Trophoblast cell (in vitro differentiated cells and primary cell): ENCODE measurements at regions not wholly inside any gene's neighbourhood (a gene's known extent, or its start where the extent isn't known, plus 50 kb on each side); places are given as distances from the start of the nearest gene placed in this dataset.

Experiments
- DNase-seq, 2 donors: peaks; one replicate each; pipeline ENCODE4 v3.0.0-alpha.2; 2016
- H2AFZ ChIP-seq: 2 replicates; pipeline ENCODE4 v1.6.1; 2013; ENCODE audit warnings: low read length, moderate library complexity, mild to moderate bottlenecking; ENCODE audit not compliant: insufficient read depth, poor library complexity
- H2AK5ac ChIP-seq: 2 replicates; pipeline ENCODE4 v1.6.1; 2013; ENCODE audit warnings: mild to moderate bottlenecking, low read length
- H2BK120ac ChIP-seq: 2 replicates; pipeline ENCODE4 v1.6.1; 2013; ENCODE audit warnings: low read length, mild to moderate bottlenecking, moderate library complexity; ENCODE audit not compliant: insufficient read depth, poor library complexity
- H2BK12ac ChIP-seq: 2 replicates; pipeline ENCODE4 v1.6.1; 2013; ENCODE audit warnings: mild to moderate bottlenecking, low read length, moderate library complexity
- H2BK5ac ChIP-seq: 2 replicates; pipeline ENCODE4 v1.6.1; 2013; ENCODE audit warnings: low read length, low read depth, moderate library complexity, mild to moderate bottlenecking; ENCODE audit not compliant: poor library complexity
- H3K14ac ChIP-seq: 2 replicates; pipeline ENCODE4 v1.6.1; 2013; ENCODE audit warnings: mild to moderate bottlenecking, low read length
- H3K18ac ChIP-seq: 2 replicates; pipeline ENCODE4 v1.6.1; 2013; ENCODE audit warnings: mild to moderate bottlenecking, low read length
- H3K23ac ChIP-seq: 2 replicates; pipeline ENCODE4 v1.6.1; 2013; ENCODE audit warnings: low read length
- H3K27ac ChIP-seq: 2 replicates; pipeline ENCODE4 v1.5.1; 2013; ENCODE audit warnings: low read depth, mild to moderate bottlenecking, inconsistent platforms, low read length, moderate library complexity
- H3K27me3 ChIP-seq: 2 replicates; pipeline ENCODE4 v1.6.1; 2013; ENCODE audit warnings: inconsistent platforms, mild to moderate bottlenecking, low read length, moderate library complexity; ENCODE audit not compliant: insufficient read depth
- H3K36me3 ChIP-seq, 2 experiments: 1 replicate in 1 of 2; 2 replicates in 1 of 2; pipeline ENCODE4 v1.6.1; 2013; ENCODE audit warnings: low read length in 2 of 2, mild to moderate bottlenecking in 2 of 2, moderate library complexity in 1 of 2; ENCODE audit not compliant: insufficient read depth in 2 of 2, control insufficient read depth in 1 of 2
- H3K4ac ChIP-seq: 2 replicates; pipeline ENCODE4 v1.6.1; 2013; ENCODE audit warnings: low read depth, mild to moderate bottlenecking, low read length, moderate library complexity
- H3K4me1 ChIP-seq, 2 experiments: 1 replicate in 1 of 2; 2 replicates in 1 of 2; pipeline ENCODE4 v1.6.1; 2013; ENCODE audit warnings: low read length in 2 of 2, mild to moderate bottlenecking in 2 of 2, moderate library complexity in 1 of 2; ENCODE audit not compliant: insufficient read depth in 2 of 2, control insufficient read depth in 1 of 2
- H3K4me2 ChIP-seq: 2 replicates; pipeline ENCODE4 v1.6.1; 2013; ENCODE audit warnings: inconsistent platforms, mild to moderate bottlenecking, low read length, moderate library complexity
- H3K4me3 ChIP-seq: 2 replicates; pipeline ENCODE4 v1.5.1; 2013; ENCODE audit warnings: mild to moderate bottlenecking, low read depth, low read length, inconsistent platforms
- H3K79me1 ChIP-seq: one replicate; pipeline ENCODE4 v1.6.1; 2013; ENCODE audit warnings: low read length
- H3K79me2 ChIP-seq: 2 replicates; pipeline ENCODE4 v1.6.1; 2013; ENCODE audit warnings: low read length, mild to moderate bottlenecking; ENCODE audit not compliant: control insufficient read depth, insufficient read depth, poor library complexity
- H3K9ac ChIP-seq: 2 replicates; pipeline ENCODE4 v1.6.1; 2013; ENCODE audit warnings: mild to moderate bottlenecking, low read length
- H3K9me3 ChIP-seq: 2 replicates; pipeline ENCODE4 v1.6.1; 2013; ENCODE audit warnings: low read depth, mild to moderate bottlenecking, control low read depth, inconsistent platforms, low read length; ENCODE audit not compliant: insufficient read depth
- H4K12ac ChIP-seq: 2 replicates; pipeline ENCODE4 v1.6.1; 2013; ENCODE audit warnings: low read depth, mild to moderate bottlenecking, low read length, moderate library complexity
- H4K8ac ChIP-seq: 2 replicates; pipeline ENCODE4 v1.6.1; 2013; ENCODE audit warnings: low read depth, mild to moderate bottlenecking, low read length, moderate library complexity
- H4K91ac ChIP-seq: one replicate; pipeline ENCODE4 v1.6.1; 2013; ENCODE audit warnings: low read depth, mild to moderate bottlenecking, low read length, moderate library complexity
- WGBS: extraction: QIAGEN DNeasy Blood & Tissue Kit; methylation state at CpG from one replicate; pipeline ENCODE4 v1.1.7; 2013; ENCODE audit warnings: missing lambda C conversion rate; ENCODE audit not compliant: insufficient read length, insufficient coverage; ENCODE audit errors: extremely low coverage; 5-methylcytosine and 5-hydroxymethylcytosine counted together

DNA sequence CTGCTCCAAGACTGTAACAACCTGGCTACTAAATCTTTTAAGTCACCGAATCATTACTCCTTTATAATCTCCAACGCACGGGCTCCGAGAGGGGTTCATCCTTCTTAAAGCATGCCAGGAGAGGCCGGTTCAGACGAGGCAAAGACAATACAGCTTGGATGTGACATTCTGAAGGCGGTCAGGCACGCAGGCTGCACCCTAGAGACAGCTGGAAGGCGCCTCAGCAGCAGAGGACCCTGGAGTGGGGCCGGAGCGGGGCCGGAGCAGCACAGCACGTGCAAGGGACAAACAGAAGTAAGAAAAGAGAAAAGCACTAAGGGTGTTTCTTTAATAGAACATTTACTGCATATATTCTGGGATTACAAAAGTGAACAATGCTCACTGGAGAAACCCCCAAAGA is 97.8 kb upstream of the PPP2R2D start:
- no peak overlapping the region for H3K4ac ChIP-seq
- no peak overlapping the region for H3K23ac ChIP-seq
- H3K4me3 ChIP-seq, result no peak overlapping the region
- H2AFZ ChIP-seq, result no peak overlapping the region
- no peak overlapping the region for H2BK5ac ChIP-seq
- H4K91ac ChIP-seq, result no peak overlapping the region
- no peak for DNase-seq
- no peak overlapping the region for H3K14ac ChIP-seq
- no peak overlapping the region for H3K4me2 ChIP-seq
- no CpG with 5 or more reads among the region's 13 CpGs for WGBS
- H3K36me3 ChIP-seq, result no peaks in the 10 kb centered on the region
- no peak overlapping the region for H2BK12ac ChIP-seq
- H3K79me2 ChIP-seq, result peaks cover 3% of the 10 kb centered on the region
- H3K27me3 ChIP-seq, result peaks cover 2% of the 10 kb centered on the region
- no peak overlapping the region for H3K9ac ChIP-seq
- H4K8ac ChIP-seq, result no peak overlapping the region
- no peak overlapping the region for H2BK120ac ChIP-seq
- no peak overlapping the region for H2AK5ac ChIP-seq
- H3K18ac ChIP-seq, result no peak overlapping the region
- H3K79me1 ChIP-seq, result no peaks in the 10 kb centered on the region
- no peak overlapping the region for H4K12ac ChIP-seq
- peaks cover 7% of the 10 kb centered on the region for H3K9me3 ChIP-seq
- peaks cover 0 to 4% of the 10 kb centered on the region in 2 experiments for H3K4me1 ChIP-seq
- no peak overlapping the region for H3K27ac ChIP-seq

GRCh38 chr10:131803860-131804425 is 96.9 kb upstream of the PPP2R2D start:
- Histone ChIP-seq H2BK12ac (no peak overlapping the region), H2BK5ac (no peak overlapping the region), H4K8ac (no peak overlapping the region), H3K23ac (no peak overlapping the region), H3K79me1 (no peaks in the 10 kb centered on the region), H3K9ac (no peak overlapping the region), H3K4ac (no peak overlapping the region), H3K4me2 (no peak overlapping the region), H3K18ac (no peak overlapping the region), H4K91ac (no peak overlapping the region), H2BK120ac (no peak overlapping the region), H3K36me3 (no peaks in the 10 kb centered on the region), H2AFZ (no peak overlapping the region), H3K14ac (no peak overlapping the region), H3K27me3 (peaks cover 2% of the 10 kb centered on the region), H3K4me1 (peaks cover 0 to 4% of the 10 kb centered on the region in 2 experiments), H2AK5ac (no peak overlapping the region), H3K9me3 (peaks cover 7% of the 10 kb centered on the region), H3K4me3 (no peak overlapping the region), H3K79me2 (peaks cover 3% of the 10 kb centered on the region), H3K27ac (no peak overlapping the region), H4K12ac (no peak overlapping the region)
- DNase-seq, result no peak
- WGBS, result no CpG with 5 or more reads among the region's 9 CpGs

- Histone ChIP-seq H2BK12ac (no peak overlapping the region), H2AK5ac (no peak overlapping the region), H4K8ac (no peak overlapping the region), H3K14ac (no peak overlapping the region), H3K36me3 (no peaks in the 10 kb centered on the region), H3K79me1 (no peaks in the 10 kb centered on the region), H3K4ac (no peak overlapping the region), H3K27ac (no peak overlapping the region), H4K12ac (no peak overlapping the region), H2BK120ac (no peak overlapping the region), H3K9me3 (peaks cover 5% of the 10 kb centered on the region), H3K4me2 (no peak overlapping the region), H3K79me2 (peaks cover 3% of the 10 kb centered on the region), H3K4me3 (no peak overlapping the region), H3K9ac (no peak overlapping the region), H3K27me3 (peaks cover under 1% of the 10 kb centered on the region), H4K91ac (no peak overlapping the region), H3K18ac (no peak overlapping the region), H3K23ac (no peak overlapping the region), H3K4me1 (peaks cover 0 to 4% of the 10 kb centered on the region in 2 experiments), H2BK5ac (no peak overlapping the region), H2AFZ (no peak overlapping the region)
- DNase-seq, result no peak
- 100% methylated on average over 2 of the region's 20 CpGs for WGBS
Observed at GRCh38 chr10:131804551-131805295, 96.1 kb upstream of the PPP2R2D start.

- H3K36me3 ChIP-seq, result no peaks in the 10 kb centered on the region
- no peak overlapping the region for H2BK12ac ChIP-seq
- WGBS, result no CpG with 5 or more reads among the region's 4 CpGs
- peaks cover 3% of the 10 kb centered on the region for H3K79me2 ChIP-seq
- no peak overlapping the region for H3K4ac ChIP-seq
- H3K18ac ChIP-seq, result no peak overlapping the region
- H4K12ac ChIP-seq, result no peak overlapping the region
- H3K4me1 ChIP-seq, result peaks cover 0 to 4% of the 10 kb centered on the region in 2 experiments
- no peak overlapping the region for H2BK5ac ChIP-seq
- no peak overlapping the region for H3K4me2 ChIP-seq
- no peak overlapping the region for H2AK5ac ChIP-seq
- no peak overlapping the region for H2AFZ ChIP-seq
- no peak for DNase-seq
- no peak overlapping the region for H3K23ac ChIP-seq
- H3K4me3 ChIP-seq, result no peak overlapping the region
- no peak overlapping the region for H4K8ac ChIP-seq
- no peak overlapping the region for H3K14ac ChIP-seq
- H2BK120ac ChIP-seq, result no peak overlapping the region
- no peak overlapping the region for H3K27ac ChIP-seq
- peaks cover 4% of the 10 kb centered on the region for H3K9me3 ChIP-seq
- no peak overlapping the region for H3K9ac ChIP-seq
- no peak overlapping the region for H4K91ac ChIP-seq
- H3K27me3 ChIP-seq, result no peaks in the 10 kb centered on the region
- H3K79me1 ChIP-seq, result no peaks in the 10 kb centered on the region
Observed at GRCh38 chr10:131805696-131806095, 95.1 kb upstream of the PPP2R2D start.
